NCI-H748 treated with DMSO at 0.1 percent for 48 hours (cell line): ENCODE measurements at regions not wholly inside any gene's neighbourhood (a gene's known extent, or its start where the extent isn't known, plus 50 kb on each side); places are given as distances from the start of the nearest gene placed in this dataset.

ENCODE experiments used
- DNase-seq: peaks from one replicate; lab custom pipeline; 2025; lab: John Stamatoyannopoulos, UW

- no peak for DNase-seq
Measured at GRCh38 chr6:25012657-25013056, 76.9 kb upstream of the RIPOR2 start.

GRCh38 chr6:25013246-25013645 is 77.5 kb upstream of the RIPOR2 start:
- DNase-seq: no peak

- DNase-seq: no peak
Measured at GRCh38 chr6:25014369-25014768, 78.6 kb upstream of the RIPOR2 start.

- DNase-seq: peak; percentile 40
Measured at GRCh38 chr6:25014791-25015560, 79.2 kb upstream of the RIPOR2 start.

GRCh38 chr6:25016014-25016720 is 80.4 kb upstream of the RIPOR2 start:
- no peak for DNase-seq

- DNase-seq: no peak
Measured at GRCh38 chr6:25017486-25017885, 81.7 kb upstream of the RIPOR2 start.

GRCh38 chr6:25017932-25018567 is 82.3 kb upstream of the RIPOR2 start:
- peak; percentile 80 for DNase-seq

- DNase-seq: no peak
Measured at GRCh38 chr6:25018568-25018954, 82.8 kb upstream of the RIPOR2 start.

- no peak for DNase-seq
Measured at GRCh38 chr6:25022140-25022553, 86.4 kb upstream of the RIPOR2 start.

GRCh38 chr6:25023781-25024180 is 88.0 kb upstream of the RIPOR2 start:
- DNase-seq: no peak

GRCh38 chr6:25024821-25025220 is 89.1 kb upstream of the RIPOR2 start:
- DNase-seq: no peak

GRCh38 chr6:25025248-25025918 is 89.6 kb upstream of the RIPOR2 start:
- DNase-seq: no peak

- DNase-seq: no peak
Measured at GRCh38 chr6:25025919-25026301, 90.2 kb upstream of the RIPOR2 start.

- DNase-seq: no peak
Measured at GRCh38 chr6:25026723-25027122, 91.0 kb upstream of the RIPOR2 start.

- DNase-seq: no peak
Measured at GRCh38 chr6:25027221-25027916, 91.6 kb upstream of the RIPOR2 start.

- DNase-seq: no peak
Measured at GRCh38 chr6:25028328-25028727, 92.6 kb upstream of the RIPOR2 start.

GRCh38 chr6:25032934-25033333 is 97.2 kb upstream of the RIPOR2 start:
- no peak for DNase-seq

- no peak for DNase-seq
Measured at GRCh38 chr6:25034431-25034921, 98.7 kb upstream of the RIPOR2 start.

- DNase-seq: no peak
Measured at GRCh38 chr6:25035174-25035511, 99.4 kb upstream of the RIPOR2 start.

- no peak for DNase-seq
Measured at GRCh38 chr6:25035512-25036435, 100.0 kb upstream of the RIPOR2 start.

GRCh38 chr6:25036461-25036860 is 100.7 kb upstream of the RIPOR2 start:
- no peak for DNase-seq
